Left colon (tissue), 2 donors: ENCODE measurements at regions not wholly inside any gene's neighbourhood (a gene's known extent, or its start where the extent isn't known, plus 50 kb on each side); places are given as distances from the start of the nearest gene placed in this dataset.

ENCODE experiments used
- ATAC-seq: fragments of 200-7000 bp; cut with Tn5 transposase; one replicate; pipeline ENCODE4 v1.9.1; 2020; ENCODE audit warnings: mild to moderate bottlenecking, moderate library complexity
- DNase-seq, 2 donors: peaks; one replicate each; pipeline ENCODE4 v3.0.0-alpha.2; 2020
- intact Hi-C, 2 donors: fragments of 100-400 bp; cut with DNase I in 1 of 2; cut with micrococcal nuclease in 1 of 2; formaldehyde crosslinking; loops; one replicate each; pipeline versions ENCODE4 v1.11.2 to v1.14.0; 2022; cut with DNase I, micrococcal nuclease
- donor health status: DM: no; HTN: no; CAD: no.
- donor health status: DM: yes; HTN: yes; CAD: no.

DNA sequence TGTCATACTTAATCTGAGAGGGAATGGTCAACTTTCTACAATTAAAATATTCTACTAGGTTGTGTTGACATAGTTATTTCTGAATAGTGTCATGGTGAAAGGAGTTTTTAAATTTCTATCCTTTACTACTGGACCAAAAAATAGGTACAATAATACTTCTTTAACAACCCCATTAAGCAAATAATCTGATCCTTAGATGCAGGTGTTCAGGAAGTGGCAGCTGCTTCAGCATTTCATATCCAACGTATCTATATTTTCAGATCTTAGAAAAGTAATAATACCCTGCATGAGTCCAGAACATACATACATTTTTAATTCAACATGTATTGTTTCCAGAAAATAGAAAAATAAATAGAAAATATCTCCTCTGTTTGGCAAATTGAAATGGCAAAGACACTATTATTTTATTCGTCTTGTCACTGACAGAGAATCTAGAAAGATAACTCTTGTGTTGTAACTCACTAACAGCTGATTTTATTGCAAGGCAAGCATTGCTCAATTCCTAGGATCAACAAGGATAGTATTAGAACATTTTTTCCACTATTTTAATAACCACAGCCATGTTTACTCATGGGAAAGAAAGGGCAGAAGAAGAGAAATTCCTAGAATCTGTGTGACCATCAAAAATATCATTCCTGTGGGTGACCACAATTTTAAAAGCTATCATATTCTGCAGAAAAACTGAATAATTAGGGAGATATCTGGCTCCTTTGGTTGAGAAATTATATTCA is 159.3 kb upstream of the CNTNAP2 start:
- intact Hi-C loops, result no loop called here
- ATAC-seq, result no peak

DNA sequence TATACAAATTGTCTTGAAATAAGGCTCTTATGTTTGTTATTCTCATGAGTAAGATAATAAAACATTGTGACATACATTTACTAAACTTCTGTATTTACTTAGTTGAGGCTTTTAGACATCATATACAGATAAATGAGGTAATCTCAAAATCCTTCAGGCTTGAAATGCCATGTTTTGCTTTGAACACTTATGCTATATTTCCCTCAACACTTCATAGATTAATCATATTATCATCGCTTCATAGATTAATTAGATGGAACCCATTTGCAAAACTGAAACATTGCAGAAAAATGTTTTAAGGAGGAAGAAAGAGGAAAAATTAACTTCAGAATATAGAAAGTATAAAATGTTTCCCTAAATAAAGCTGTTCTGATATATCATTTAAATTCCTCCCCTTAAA is 165.0 kb upstream of the CNTNAP2 start:
- intact Hi-C loops, result no loop called here
- DNase-seq (no peak), ATAC-seq (no peak)

More for the DNA sequence above, 159.3 kb upstream of the CNTNAP2 start:
- DNase-seq, result no peak

DNA sequence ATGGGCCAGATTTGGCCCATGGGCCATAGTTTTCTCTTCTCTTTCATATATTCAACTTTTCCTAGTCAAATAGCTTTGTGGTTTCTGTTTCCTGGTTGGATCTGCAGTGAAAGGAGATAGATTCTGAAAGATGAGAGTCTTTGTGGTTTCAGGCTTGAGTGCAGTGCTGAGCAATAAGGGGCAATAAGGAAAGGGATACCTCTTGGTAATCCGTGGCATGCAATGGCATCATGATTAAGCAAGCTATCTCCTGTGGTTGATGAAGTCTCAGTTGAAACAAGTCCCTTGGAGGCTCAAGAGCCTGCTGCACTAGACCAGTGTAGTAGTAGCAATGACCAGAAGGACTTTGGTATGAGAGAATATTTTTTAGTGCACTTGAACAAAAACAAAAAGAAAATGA is 187.7 kb upstream of the CNTNAP2 start:
- DNase-seq (no peak), ATAC-seq (no peak)
- intact Hi-C loops, result no loop called here

DNA sequence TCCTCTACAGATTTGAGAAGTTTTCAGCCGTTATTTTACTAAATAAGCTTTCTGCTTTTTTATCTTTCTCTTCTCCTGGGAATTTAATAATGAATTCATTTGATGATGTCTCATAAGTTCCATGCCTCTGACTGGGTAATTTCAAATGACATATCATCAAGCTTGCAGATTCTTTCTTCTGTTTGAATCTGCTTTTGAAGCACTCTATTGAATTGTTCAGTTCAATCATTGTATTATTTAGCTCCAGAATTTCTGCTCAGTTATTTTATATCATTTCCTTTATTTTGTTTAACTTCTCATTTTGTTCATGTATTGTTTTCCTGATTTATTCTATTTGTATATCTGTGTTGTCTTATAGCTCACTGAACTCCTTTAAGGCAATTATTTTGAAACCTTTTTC is 196.9 kb upstream of the CNTNAP2 start:
- ATAC-seq, result no peak

DNA sequence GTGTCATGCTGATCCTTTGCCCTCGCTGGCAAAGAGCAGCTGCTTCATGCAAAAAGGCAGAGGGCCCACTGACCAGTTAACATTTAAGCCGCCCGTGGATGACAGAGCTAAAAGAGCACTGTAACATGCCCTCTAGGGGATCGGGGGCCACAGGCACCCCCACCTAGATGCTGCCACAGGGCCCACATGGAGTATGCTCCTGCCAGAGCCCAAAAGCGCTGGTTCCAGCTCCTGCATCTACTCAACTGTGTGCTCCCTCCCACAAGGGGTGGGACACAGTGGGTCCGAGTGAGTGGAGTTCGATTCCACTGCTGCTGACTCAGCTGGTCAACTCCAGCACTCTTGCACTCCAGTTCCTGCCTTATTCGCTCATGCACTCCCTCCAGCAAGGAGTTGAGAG is 199.8 kb upstream of the CNTNAP2 start:
- DNase-seq (no peak), ATAC-seq (no peak)
- intact Hi-C loops, result no loop called here

More for the DNA sequence above, 196.9 kb upstream of the CNTNAP2 start:
- intact Hi-C loops, result no loop called here
- DNase-seq, result no peak

DNA sequence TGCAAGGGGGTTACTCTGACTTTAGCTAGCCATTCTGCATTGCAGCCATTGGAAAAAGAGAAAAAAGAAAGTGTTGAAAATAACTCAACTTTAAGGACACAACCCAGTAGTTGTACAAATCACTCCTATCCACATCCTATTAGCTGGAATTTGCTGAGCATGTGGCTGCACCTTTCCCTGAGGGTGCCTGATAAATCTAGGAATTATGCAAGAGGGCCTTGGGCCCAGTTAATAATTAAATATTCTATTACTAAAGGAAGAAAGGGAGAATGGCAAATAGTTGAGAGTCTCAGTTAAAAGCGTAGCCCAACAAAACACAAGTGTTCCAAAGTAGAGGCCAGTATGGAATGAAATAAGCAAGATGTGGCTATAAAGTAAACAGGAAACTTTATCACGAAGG is 200.9 kb upstream of the CNTNAP2 start:
- ATAC-seq (no peak), DNase-seq (no peak)
- intact Hi-C loops, result no loop called here

DNA sequence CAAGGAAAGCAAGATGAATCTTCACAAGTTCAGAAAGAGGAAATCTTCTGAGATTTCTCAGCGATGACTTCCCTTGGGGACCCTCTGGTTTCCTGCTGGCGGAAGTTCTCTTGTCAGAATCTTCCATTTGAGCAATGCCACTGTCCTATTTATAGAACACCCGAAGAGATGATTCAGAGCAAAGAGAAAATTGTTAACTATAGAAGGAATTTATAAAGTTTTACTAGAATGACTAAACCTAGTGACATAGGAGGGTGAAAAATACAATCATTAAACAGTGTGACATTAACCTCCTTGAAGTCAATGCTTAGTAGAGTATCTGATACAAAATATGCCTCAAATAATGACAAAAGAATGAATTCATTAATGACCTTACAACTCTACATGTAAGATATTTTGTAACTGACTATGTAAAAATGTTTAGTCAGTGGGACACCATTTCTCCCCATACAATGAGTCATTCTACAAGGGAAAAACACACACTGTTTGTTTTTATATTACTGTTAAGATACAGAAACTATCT is 206.5 kb upstream of the CNTNAP2 start:
- intact Hi-C loops, result no loop called here
- ATAC-seq (no peak), DNase-seq (no peak)

DNA sequence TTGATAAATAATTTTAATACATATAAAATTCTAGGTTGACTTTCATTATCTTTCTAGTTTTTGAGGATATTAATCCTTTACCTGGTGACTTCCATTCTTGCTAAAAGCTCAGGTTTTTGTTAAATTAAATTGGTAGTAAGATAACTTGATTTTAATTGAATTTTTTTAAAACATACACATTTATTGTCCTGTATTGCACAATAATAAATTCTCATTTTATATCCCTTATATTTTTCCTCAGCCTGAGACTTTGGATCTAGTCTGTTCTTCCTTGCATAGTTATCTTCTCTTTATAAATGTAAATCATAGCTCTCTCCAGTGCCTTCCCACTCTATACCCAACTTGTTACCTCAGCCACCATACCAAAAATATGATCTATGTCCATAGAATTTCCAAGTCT is 212.9 kb upstream of the CNTNAP2 start:
- DNase-seq, result no peak
- intact Hi-C loops, result no loop called here
- no peak for ATAC-seq

DNA sequence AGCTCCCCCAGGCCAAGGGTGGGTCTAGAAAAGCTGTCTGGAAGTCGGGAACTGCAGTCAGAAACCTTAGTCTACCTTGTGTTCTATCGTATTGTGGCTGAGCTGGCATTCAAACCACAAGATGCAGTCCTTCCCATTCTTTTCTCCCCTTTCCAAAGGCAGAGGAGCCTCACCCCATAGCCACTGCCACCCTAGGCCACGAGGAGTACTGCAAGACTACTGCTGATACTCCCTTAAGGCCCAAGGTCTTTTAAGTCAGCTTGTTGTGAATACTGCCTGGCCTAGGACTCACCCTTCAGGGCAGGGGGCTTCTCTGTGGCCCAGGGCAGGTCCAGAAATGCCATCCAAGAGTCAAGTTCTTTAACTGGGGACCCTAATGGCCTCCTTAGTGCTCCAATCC is 214.5 kb upstream of the CNTNAP2 start:
- DNase-seq, result no peak
- intact Hi-C loops, result no loop called here
- no peak for ATAC-seq

DNA sequence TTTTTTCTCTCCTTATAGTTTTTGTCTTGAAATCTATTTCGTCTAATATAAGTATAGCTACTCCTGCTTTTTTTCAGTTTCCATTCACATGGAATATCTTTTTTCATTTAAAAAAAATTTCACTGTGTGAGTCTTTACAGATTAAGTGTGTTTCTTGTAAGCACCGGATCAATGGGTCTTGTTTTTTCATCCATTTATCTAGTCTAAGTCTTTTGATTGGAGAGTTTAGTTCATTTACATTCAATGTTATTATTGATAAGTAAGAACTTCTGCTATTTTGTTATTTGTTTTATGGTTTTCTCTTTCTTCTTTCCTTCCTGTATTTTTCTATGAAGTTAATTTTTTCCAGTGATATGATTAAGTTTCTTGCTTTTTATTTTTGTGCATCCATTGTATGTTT is 216.7 kb upstream of the CNTNAP2 start:
- ATAC-seq (no peak), DNase-seq (no peak)
- intact Hi-C loops, result no loop called here

DNA sequence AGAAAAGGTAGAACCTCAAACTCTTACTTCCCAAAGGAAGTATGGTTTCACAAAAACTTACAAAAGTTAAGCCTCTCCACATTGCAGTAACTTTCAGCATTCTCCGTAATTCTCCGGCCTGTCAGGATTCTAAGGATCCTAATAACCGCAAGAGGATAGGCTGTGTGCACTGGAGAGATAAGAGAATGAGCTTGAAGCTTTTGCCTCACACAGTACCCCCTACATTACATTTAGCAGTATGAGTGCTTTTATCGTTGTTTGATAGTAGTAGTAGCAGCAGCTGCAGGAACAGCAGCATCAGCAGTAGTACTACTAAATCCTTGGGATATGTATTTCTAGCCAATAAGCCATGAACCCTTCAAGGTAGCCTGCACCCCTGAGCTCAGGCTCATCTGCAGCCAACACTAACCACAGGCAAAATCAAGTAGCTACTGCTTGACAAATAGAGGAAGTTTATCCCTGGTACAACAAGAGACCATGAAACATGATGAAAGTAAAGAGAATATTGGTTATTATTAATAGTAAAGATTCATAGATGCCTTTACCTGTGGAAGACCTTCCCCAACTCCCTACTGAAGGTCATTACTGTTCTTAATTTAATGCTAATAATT is 222.6 kb upstream of the CNTNAP2 start:
- ATAC-seq (no peak), DNase-seq (no peak)
- intact Hi-C loops, result no loop called here

DNA sequence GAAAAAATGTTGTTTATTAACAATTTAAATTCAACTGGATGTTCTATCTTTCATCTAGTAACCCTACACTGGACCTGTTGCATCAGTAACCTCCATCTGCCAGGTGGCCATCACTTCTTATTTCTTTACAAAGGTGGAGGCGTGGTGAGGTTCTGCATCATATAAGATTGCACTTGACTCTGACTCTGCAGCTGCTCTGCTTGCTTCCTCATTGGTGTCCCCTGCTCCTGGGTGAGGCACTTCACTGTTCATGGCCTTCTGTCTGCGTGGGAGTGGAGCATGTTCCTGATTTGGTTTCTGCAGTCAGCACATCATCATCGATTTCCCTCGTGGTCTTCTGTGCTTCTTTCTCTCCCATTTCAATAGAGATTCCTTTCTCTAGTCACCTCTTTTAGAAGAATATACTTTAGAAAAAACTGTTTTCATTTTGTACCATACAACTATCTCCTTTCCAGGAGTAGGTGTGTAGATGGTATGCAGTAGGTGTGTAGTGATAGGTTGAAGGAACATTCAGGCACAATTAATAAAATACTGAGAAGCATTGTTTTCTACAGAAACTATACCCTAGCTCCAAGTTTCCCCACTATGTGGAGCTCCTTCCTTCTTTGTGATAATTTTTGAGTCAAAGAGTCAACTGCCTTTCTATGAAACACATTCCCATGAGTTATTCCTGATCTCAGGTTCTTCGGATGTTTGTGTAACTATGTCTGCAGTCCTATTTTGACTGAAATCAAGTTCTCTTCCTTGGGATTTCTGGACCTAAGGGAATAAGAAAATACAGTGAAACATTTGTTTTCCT is 231.7 kb upstream of the CNTNAP2 start:
- no peak for DNase-seq
- intact Hi-C loops, result no loop called here
- no peak for ATAC-seq

DNA sequence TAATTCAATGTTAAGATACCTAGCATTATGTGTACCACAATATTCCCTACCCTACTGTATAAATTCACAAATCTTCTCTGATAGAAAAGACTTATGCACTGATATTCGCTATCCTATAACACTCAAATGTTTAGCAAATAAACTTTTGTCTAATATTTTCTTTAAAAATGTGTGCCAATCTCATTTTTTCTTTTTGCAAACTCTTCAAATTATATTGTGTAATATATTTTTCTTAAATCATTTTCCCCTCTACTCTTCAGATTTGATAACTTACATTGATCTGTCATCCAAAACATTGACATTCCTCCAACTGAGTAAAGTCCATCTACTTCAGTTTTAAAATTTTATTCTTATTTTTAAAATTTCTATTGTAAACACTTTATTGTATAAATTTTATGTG is 240.2 kb upstream of the CNTNAP2 start:
- intact Hi-C loops, result no loop called here
- ATAC-seq (no peak), DNase-seq (no peak)

DNA sequence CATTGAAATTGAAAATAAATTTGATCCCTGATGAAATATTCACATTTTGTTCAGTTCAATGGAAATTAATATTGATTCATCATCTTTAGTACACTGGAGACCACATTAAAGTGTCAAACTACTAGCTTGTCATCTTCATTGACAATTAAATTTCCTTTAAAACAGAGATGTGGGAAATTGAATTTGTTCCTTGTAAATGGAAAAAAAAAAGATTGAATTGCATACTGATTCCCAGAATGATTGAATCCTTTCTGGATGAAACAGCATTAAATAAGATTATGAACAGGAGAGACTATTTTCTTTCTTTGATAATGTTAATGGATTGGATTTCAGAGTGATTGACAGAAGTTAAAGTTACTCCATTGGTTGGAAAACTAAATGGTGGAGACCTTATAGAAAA is 241.3 kb upstream of the CNTNAP2 start:
- intact Hi-C loops, result no loop called here
- DNase-seq (no peak), ATAC-seq (no peak)

DNA sequence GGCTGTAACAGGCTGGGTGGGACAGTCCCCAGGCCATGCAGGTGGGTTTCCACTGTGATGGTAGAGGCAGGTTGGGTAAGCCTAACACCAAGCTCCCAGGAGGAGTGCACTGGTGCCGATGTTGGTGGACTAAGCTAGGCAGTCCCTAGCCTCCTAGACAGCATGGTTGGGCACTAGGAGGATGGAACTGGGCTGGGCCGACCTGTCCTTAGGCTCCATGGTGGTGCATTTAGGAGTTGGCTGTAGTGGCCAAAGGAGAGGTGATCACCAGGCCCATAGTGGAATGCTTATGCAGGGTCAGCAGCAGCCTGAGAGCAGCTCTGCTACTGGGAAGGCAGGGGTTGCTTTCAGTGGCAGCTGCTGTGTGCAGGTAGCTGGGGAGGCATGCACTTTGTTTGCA is 247.7 kb upstream of the CNTNAP2 start:
- ATAC-seq, result no peak

DNA sequence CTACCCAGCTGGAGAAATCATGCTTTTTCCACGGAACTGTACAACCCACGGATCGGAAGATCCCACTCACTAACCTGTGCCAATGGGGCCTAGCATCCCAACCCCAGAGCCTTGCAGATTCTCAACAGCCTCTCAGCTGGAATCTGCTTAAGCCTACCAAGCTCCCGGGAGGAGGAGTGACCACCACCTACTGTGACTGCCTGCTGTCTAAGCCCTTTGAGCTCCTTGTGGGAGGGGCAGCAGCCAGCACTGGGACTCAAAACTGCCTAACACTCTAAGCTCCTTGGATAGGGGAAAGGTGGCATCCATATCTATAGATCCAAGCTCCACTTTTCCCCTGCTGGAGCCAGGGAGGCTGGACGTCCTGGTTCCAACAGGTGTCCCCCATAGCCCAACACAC is 254.4 kb upstream of the CNTNAP2 start:
- ATAC-seq, result no peak
- DNase-seq, result no peak
- intact Hi-C loops, result no loop called here

More for the DNA sequence above, 247.7 kb upstream of the CNTNAP2 start:
- DNase-seq, result no peak
- intact Hi-C loops, result no loop called here

DNA sequence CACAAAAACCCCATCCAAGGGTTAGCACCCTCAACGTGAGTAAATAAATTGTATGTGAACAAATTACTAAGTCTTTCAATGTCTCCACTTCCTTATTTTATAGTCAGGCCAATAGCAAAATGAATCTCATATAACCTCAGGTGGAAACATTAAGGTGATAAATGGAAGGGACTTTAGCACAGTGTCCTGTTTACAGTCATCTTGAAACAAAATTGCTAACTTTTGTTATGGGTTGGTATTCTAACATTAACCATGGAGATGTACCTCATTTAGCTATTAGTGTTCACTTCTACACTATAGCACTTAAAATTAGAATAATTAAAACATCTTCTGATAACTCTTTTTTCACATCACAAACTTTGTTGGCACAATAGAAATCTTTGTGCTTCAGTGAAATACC is 255.8 kb upstream of the CNTNAP2 start:
- DNase-seq (no peak), ATAC-seq (no peak)
- intact Hi-C loops, result no loop called here

DNA sequence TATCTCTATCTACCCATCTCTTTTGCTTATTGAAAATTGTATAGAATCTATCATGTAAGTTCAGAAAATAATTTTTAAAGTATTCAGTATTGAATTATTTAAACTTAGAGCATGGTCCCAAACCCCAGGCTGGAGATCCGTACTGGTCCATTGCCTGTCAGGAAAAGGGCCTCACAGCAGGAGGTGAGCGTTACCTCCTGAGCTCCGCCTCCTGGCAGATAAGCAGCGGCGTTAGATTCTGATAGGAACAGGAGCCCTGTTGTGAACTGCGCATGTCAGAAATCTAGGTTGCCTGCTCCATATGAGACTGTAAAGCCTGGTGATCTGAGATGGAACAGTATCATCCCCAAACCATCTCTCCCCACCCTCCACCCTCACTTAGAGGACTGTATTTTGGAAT is 266.0 kb upstream of the CNTNAP2 start:
- no peak for ATAC-seq
- no peak for DNase-seq
- intact Hi-C loops, result no loop called here

DNA sequence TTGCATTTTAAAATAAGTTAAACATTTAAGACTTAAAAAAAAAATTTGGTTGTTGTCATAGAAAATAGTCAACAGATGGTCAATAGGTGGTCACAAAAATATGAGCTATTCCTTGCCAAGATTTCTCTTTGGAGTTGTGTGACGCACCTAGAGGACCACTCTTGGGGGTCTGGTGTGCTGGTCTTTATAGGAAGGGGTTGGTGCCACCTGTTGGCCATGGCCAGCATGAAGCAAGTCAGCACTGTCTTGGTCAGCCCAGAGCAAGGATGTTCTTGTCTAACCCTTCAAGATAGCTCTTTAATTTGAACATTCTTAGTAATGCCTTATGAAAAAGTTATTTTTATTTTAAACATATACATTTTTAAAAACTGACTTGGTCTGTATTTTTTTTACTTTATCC is 267.9 kb upstream of the CNTNAP2 start:
- DNase-seq, result no peak
- ATAC-seq, result no peak
- intact Hi-C loops, result no loop called here

DNA sequence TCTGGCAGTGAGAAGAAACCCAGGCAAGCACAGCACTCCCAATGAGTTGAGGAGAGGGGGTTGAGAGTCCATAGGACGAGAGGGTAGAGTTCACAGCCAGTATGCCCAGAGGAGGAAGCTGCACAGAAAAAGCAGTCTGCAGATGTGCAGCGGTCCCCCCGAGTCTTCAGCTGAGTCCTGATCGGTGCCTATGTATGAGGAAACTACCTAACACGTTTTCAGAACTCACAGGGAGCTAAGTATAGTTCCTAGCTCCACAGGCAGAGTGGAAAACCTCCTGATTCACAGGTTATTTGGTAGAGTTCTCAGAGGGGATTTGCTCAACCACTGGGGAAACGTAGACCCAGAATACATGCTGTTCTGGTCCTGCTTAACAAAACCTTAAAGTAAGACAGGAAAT is 271.3 kb upstream of the CNTNAP2 start:
- ATAC-seq, result no peak
- DNase-seq, result no peak
- intact Hi-C loops, result no loop called here
